ENCODE measurements at regions not wholly inside any gene's neighbourhood (a gene's known extent, or its start where the extent isn't known, plus 50 kb on each side); places are given as distances from the start of the nearest gene placed in this dataset.

GRCh38 chr1:115436596-115436995 lies 98.5 kb upstream of the NGF start:
- no peaks in the 10 kb centered on the region for H3K9me3 ChIP-seq (ENCODE audit: control insufficient read depth in 2 of 2, insufficient read depth in 1 of 2, low read depth in 1 of 2, low read length in 1 of 2)
- H3K4me1 ChIP-seq (ENCODE audit: control insufficient read depth in 3 of 3, insufficient read depth in 2 of 3, low read depth in 1 of 3, low read length in 2 of 3): peaks cover 0 to 2% (median 0%) of the 10 kb centered on the region in 3 donors
- H3K27me3 ChIP-seq (ENCODE audit: control insufficient read depth in 3 of 3, insufficient read depth in 3 of 3, low read length in 3 of 3): peaks cover 0 to 4% (median 0%) of the 10 kb centered on the region in 3 donors
- H3K27ac ChIP-seq (ENCODE audit: low read depth in 1 of 3, low read length in 2 of 3): no peak overlapping the region
- FAIRE-seq (no peak), DNase-seq (no peak)
- no peak overlapping the region for H3K4me3 ChIP-seq (ENCODE audit: low read depth in 1 of 3, low read length in 3 of 3)
- H3K36me3 ChIP-seq (ENCODE audit: control insufficient read depth in 3 of 3, insufficient read depth in 2 of 3, low read depth in 1 of 3, low read length in 3 of 3): no peaks in the 10 kb centered on the region

DNA sequence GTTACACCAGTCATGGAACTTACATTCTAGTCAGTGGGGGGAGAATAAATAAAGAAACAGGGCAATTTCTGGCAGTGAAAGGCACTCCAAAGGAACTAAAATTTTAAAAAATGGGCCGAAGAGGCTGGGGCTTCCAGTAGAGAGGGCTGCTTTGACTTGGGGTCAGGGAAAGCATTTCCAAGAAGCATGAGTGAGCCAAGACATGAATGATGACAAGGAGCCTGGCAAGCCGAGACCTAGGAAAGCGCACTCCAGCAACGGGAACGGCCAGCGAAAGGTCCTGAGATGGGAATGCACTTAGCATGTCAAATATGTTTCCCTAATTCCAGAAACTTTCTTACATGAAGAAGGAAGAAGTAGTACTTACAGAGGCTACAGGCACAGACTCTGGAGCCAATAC lies 95.4 kb upstream of the NGF start:
- DNase-seq (no peak), FAIRE-seq (no peak)
- 67 to 92% (median 88%) methylated on average over 6 of the region's 6 CpGs for WGBS, 3 donors
- no peak overlapping the region for H3K27ac ChIP-seq (ENCODE audit: low read depth in 1 of 3, low read length in 2 of 3)
- no peaks in the 10 kb centered on the region for H3K36me3 ChIP-seq (ENCODE audit: control insufficient read depth in 3 of 3, insufficient read depth in 2 of 3, low read depth in 1 of 3, low read length in 3 of 3)
- peaks cover 0 to 4% (median 0%) of the 10 kb centered on the region in 3 donors for H3K27me3 ChIP-seq (ENCODE audit: control insufficient read depth in 3 of 3, insufficient read depth in 3 of 3, low read length in 3 of 3)
- no peaks in the 10 kb centered on the region for H3K9me3 ChIP-seq (ENCODE audit: control insufficient read depth in 2 of 2, insufficient read depth in 1 of 2, low read depth in 1 of 2, low read length in 1 of 2)
- peaks cover 0 to 2% (median 0%) of the 10 kb centered on the region in 3 donors for H3K4me1 ChIP-seq (ENCODE audit: control insufficient read depth in 3 of 3, insufficient read depth in 2 of 3, low read depth in 1 of 3, low read length in 2 of 3)
- no peak overlapping the region for H3K4me3 ChIP-seq (ENCODE audit: low read depth in 1 of 3, low read length in 3 of 3)

GRCh38 chr1:115432061-115432460 lies 94.0 kb upstream of the NGF start:
- peaks cover 0 to 2% (median 0%) of the 10 kb centered on the region in 3 donors for H3K4me1 ChIP-seq (ENCODE audit: control insufficient read depth in 3 of 3, insufficient read depth in 2 of 3, low read depth in 1 of 3, low read length in 2 of 3)
- H3K27ac ChIP-seq (ENCODE audit: low read depth in 1 of 3, low read length in 2 of 3): no peak overlapping the region
- no peak overlapping the region for H3K4me3 ChIP-seq (ENCODE audit: low read depth in 1 of 3, low read length in 3 of 3)
- no peaks in the 10 kb centered on the region for H3K36me3 ChIP-seq (ENCODE audit: control insufficient read depth in 3 of 3, insufficient read depth in 2 of 3, low read depth in 1 of 3, low read length in 3 of 3)
- 34 to 53% (median 42%) methylated on average over 6 of the region's 6 CpGs for WGBS, 3 donors
- DNase-seq: peak; percentile 47 to 49
- no peaks in the 10 kb centered on the region for H3K9me3 ChIP-seq (ENCODE audit: control insufficient read depth in 2 of 2, insufficient read depth in 1 of 2, low read depth in 1 of 2, low read length in 1 of 2)
- H3K27me3 ChIP-seq (ENCODE audit: control insufficient read depth in 3 of 3, insufficient read depth in 3 of 3, low read length in 3 of 3): peaks cover 0 to 4% (median 0%) of the 10 kb centered on the region in 3 donors
- FAIRE-seq: no peak

- 42 to 82% (median 63%) methylated on average over 7 of the region's 7 CpGs for WGBS, 3 donors
- FAIRE-seq: no peak
- no peak overlapping the region for H3K27ac ChIP-seq (ENCODE audit: low read depth in 1 of 3, low read length in 2 of 3)
- peak in 1 of 2 donors; percentile 6 for DNase-seq
- H3K4me1 ChIP-seq (ENCODE audit: control insufficient read depth in 3 of 3, insufficient read depth in 2 of 3, low read depth in 1 of 3, low read length in 2 of 3): peaks cover 0 to 2% (median 0%) of the 10 kb centered on the region in 3 donors
- no peak overlapping the region for H3K4me3 ChIP-seq (ENCODE audit: low read depth in 1 of 3, low read length in 3 of 3)
- H3K9me3 ChIP-seq (ENCODE audit: control insufficient read depth in 2 of 2, insufficient read depth in 1 of 2, low read depth in 1 of 2, low read length in 1 of 2): no peaks in the 10 kb centered on the region
- H3K36me3 ChIP-seq (ENCODE audit: control insufficient read depth in 3 of 3, insufficient read depth in 2 of 3, low read depth in 1 of 3, low read length in 3 of 3): no peaks in the 10 kb centered on the region
- H3K27me3 ChIP-seq (ENCODE audit: control insufficient read depth in 3 of 3, insufficient read depth in 3 of 3, low read length in 3 of 3): peaks cover 0 to 4% (median 0%) of the 10 kb centered on the region in 3 donors
These were observed 92.6 kb upstream of the NGF start for GRCh38 chr1:115430441-115431158.

GRCh38 chr1:115429884-115430283 lies 91.8 kb upstream of the NGF start:
- DNase-seq (no peak), FAIRE-seq (no peak)
- Histone ChIP-seq H3K9me3 (ENCODE audit: control insufficient read depth in 2 of 2, insufficient read depth in 1 of 2, low read depth in 1 of 2, low read length in 1 of 2) (no peaks in the 10 kb centered on the region), H3K36me3 (ENCODE audit: control insufficient read depth in 3 of 3, insufficient read depth in 2 of 3, low read depth in 1 of 3, low read length in 3 of 3) (no peaks in the 10 kb centered on the region), H3K4me3 (ENCODE audit: low read depth in 1 of 3, low read length in 3 of 3) (no peak overlapping the region), H3K4me1 (ENCODE audit: control insufficient read depth in 3 of 3, insufficient read depth in 2 of 3, low read depth in 1 of 3, low read length in 2 of 3) (peaks cover 0 to 2% (median 0%) of the 10 kb centered on the region in 3 donors), H3K27ac (ENCODE audit: low read depth in 1 of 3, low read length in 2 of 3) (no peak overlapping the region), H3K27me3 (ENCODE audit: control insufficient read depth in 3 of 3, insufficient read depth in 3 of 3, low read length in 3 of 3) (peaks cover 0 to 7% (median 0%) of the 10 kb centered on the region in 3 donors)
- 78 to 83% (median 78%) methylated on average over 2 of the region's 2 CpGs for WGBS, 3 donors

- WGBS, 3 donors: 54 to 67% (median 62%) methylated on average over 2 of the region's 2 CpGs
- Histone ChIP-seq H3K9me3 (ENCODE audit: control insufficient read depth in 2 of 2, insufficient read depth in 1 of 2, low read depth in 1 of 2, low read length in 1 of 2) (no peaks in the 10 kb centered on the region), H3K36me3 (ENCODE audit: control insufficient read depth in 3 of 3, insufficient read depth in 2 of 3, low read depth in 1 of 3, low read length in 3 of 3) (no peaks in the 10 kb centered on the region), H3K4me3 (ENCODE audit: low read depth in 1 of 3, low read length in 3 of 3) (no peak overlapping the region), H3K27ac (ENCODE audit: low read depth in 1 of 3, low read length in 2 of 3) (no peak overlapping the region), H3K4me1 (ENCODE audit: control insufficient read depth in 3 of 3, insufficient read depth in 2 of 3, low read depth in 1 of 3, low read length in 2 of 3) (peaks cover 0 to 2% (median 0%) of the 10 kb centered on the region in 3 donors), H3K27me3 (ENCODE audit: control insufficient read depth in 3 of 3, insufficient read depth in 3 of 3, low read length in 3 of 3) (peaks cover 0 to 8% (median 0%) of the 10 kb centered on the region in 3 donors)
- DNase-seq (no peak), FAIRE-seq (no peak)
These were observed 91.2 kb upstream of the NGF start for GRCh38 chr1:115429241-115429640.

GRCh38 chr1:115428676-115429075 lies 90.6 kb upstream of the NGF start:
- peaks cover 0 to 2% (median 0%) of the 10 kb centered on the region in 3 donors for H3K4me1 ChIP-seq (ENCODE audit: control insufficient read depth in 3 of 3, insufficient read depth in 2 of 3, low read depth in 1 of 3, low read length in 2 of 3)
- peaks cover 0 to 8% (median 0%) of the 10 kb centered on the region in 3 donors for H3K27me3 ChIP-seq (ENCODE audit: control insufficient read depth in 3 of 3, insufficient read depth in 3 of 3, low read length in 3 of 3)
- H3K27ac ChIP-seq (ENCODE audit: low read depth in 1 of 3, low read length in 2 of 3): no peak overlapping the region
- H3K4me3 ChIP-seq (ENCODE audit: low read depth in 1 of 3, low read length in 3 of 3): no peak overlapping the region
- H3K9me3 ChIP-seq (ENCODE audit: control insufficient read depth in 2 of 2, insufficient read depth in 1 of 2, low read depth in 1 of 2, low read length in 1 of 2): no peaks in the 10 kb centered on the region
- DNase-seq (no peak), FAIRE-seq (no peak)
- H3K36me3 ChIP-seq (ENCODE audit: control insufficient read depth in 3 of 3, insufficient read depth in 2 of 3, low read depth in 1 of 3, low read length in 3 of 3): no peaks in the 10 kb centered on the region
- 93 to 100% (median 96%) methylated on average over 1 of the region's 1 CpG for WGBS, 3 donors

DNA sequence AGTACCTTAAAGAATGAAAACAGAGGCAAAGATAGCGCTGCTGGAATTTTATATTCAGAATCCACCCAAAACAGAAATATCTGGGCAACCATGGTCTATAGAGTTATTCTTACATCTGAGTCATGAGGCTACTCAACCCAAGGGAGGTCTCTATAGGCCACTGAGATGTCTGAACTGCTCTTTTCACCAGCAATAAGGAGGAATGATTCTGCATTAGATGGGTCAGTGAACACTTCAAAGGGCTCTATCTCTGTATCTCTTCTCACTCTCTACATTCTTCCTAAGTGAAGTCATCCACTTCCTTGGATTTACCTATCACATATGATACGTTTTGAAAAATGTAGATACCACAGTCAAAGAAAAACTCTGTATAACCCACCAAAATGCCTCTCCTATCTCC lies 90.2 kb upstream of the NGF start:
- 74 to 83% (median 77%) methylated on average over 2 of the region's 2 CpGs for WGBS, 3 donors
- FAIRE-seq (no peak), DNase-seq (no peak)
- H3K27ac ChIP-seq (ENCODE audit: low read depth in 1 of 3, low read length in 2 of 3): no peak overlapping the region
- H3K9me3 ChIP-seq (ENCODE audit: control insufficient read depth in 2 of 2, insufficient read depth in 1 of 2, low read depth in 1 of 2, low read length in 1 of 2): no peaks in the 10 kb centered on the region
- no peaks in the 10 kb centered on the region for H3K36me3 ChIP-seq (ENCODE audit: control insufficient read depth in 3 of 3, insufficient read depth in 2 of 3, low read depth in 1 of 3, low read length in 3 of 3)
- peaks cover 0 to 8% (median 3%) of the 10 kb centered on the region in 3 donors for H3K27me3 ChIP-seq (ENCODE audit: control insufficient read depth in 3 of 3, insufficient read depth in 3 of 3, low read length in 3 of 3)
- H3K4me1 ChIP-seq (ENCODE audit: control insufficient read depth in 3 of 3, insufficient read depth in 2 of 3, low read depth in 1 of 3, low read length in 2 of 3): peaks cover 0 to 2% (median 0%) of the 10 kb centered on the region in 3 donors
- H3K4me3 ChIP-seq (ENCODE audit: low read depth in 1 of 3, low read length in 3 of 3): no peak overlapping the region

DNA sequence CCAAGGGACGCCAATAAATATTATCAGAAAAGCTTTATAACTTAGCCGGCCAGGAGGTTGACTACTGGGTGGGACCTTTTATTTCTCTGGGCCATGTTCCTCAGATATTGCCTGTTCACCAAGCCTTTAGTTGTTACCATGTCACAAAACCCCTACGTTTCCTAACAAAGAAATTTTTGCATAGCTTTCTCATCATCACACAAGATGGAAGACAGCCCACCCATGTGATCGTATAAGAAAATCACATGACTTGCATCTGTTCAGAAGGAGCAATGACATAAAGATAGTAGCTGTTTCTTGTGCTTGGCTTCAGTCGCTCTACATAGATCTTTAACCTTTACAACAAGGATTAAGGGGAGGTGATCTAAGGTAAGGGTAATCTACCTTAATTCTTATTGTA lies 88.9 kb upstream of the NGF start:
- DNase-seq (no peak), FAIRE-seq (no peak)
- H3K27ac ChIP-seq (ENCODE audit: low read depth in 1 of 3, low read length in 2 of 3): no peak overlapping the region
- H3K9me3 ChIP-seq (ENCODE audit: control insufficient read depth in 2 of 2, insufficient read depth in 1 of 2, low read depth in 1 of 2, low read length in 1 of 2): no peaks in the 10 kb centered on the region
- no peak overlapping the region for H3K4me3 ChIP-seq (ENCODE audit: low read depth in 1 of 3, low read length in 3 of 3)
- WGBS, 3 donors: 36 to 78% (median 51%) methylated on average over 5 of the region's 5 CpGs
- H3K36me3 ChIP-seq (ENCODE audit: control insufficient read depth in 3 of 3, insufficient read depth in 2 of 3, low read depth in 1 of 3, low read length in 3 of 3): no peaks in the 10 kb centered on the region
- peaks cover 0 to under 1% (median 0%) of the 10 kb centered on the region in 3 donors for H3K4me1 ChIP-seq (ENCODE audit: control insufficient read depth in 3 of 3, insufficient read depth in 2 of 3, low read depth in 1 of 3, low read length in 2 of 3)
- H3K27me3 ChIP-seq (ENCODE audit: control insufficient read depth in 3 of 3, insufficient read depth in 3 of 3, low read length in 3 of 3): peaks cover 0 to 5% (median 3%) of the 10 kb centered on the region in 3 donors

Data from small intestine (tissue), 7 donors.